HCT116 (cell line): ENCODE measurements at regions not wholly inside any gene's neighbourhood (a gene's known extent, or its start where the extent isn't known, plus 50 kb on each side); places are given as distances from the start of the nearest gene placed in this dataset.

Experiments used
- ATAC-seq: fragments of 200-7000 bp; cut with Tn5 transposase; 2 replicates; pipeline ENCODE4 v1.9.1; 2020; ENCODE audit warnings: mild to moderate bottlenecking, moderate library complexity
- BruUV-seq: library from RNA; stranded (reverse); fragments of 400-500 nt; replicated peaks from 2 replicates; lab custom pipeline; 2021; lab: Mats Ljungman, UMichigan
- CTCF ChIA-PET: fragments of 300-600 bp; sonication (Branson Sonifier 250); formaldehyde crosslinking; loops from one replicate; lab custom pipeline; 2021; ENCODE audit warnings: antibody characterized with exemption; lab: Charles Lee
- POLR2A ChIA-PET: fragments of 300-600, 350-600 bp; sonication (Branson Sonifier 250); formaldehyde crosslinking; loops from one replicate; lab custom pipeline; 2021; ENCODE audit warnings: antibody characterized with exemption; lab: Charles Lee
- RAD21 ChIA-PET, 2 experiments: fragments of 300-600 bp; sonication (Branson Sonifier 250); formaldehyde crosslinking; loops; one replicate each; lab custom pipeline; 2023; ENCODE audit warnings: low total read pairs in 2 of 2; ENCODE audit not compliant: uncharacterized antibody in 2 of 2, unreplicated experiment in 2 of 2, low non-redundant PET in 1 of 2; lab: Charles Lee
- DNase-seq: peaks from one replicate; pipeline ENCODE4 v3.0.0-alpha.2; 2010; ENCODE audit warnings: low read depth, low spot score
- H2AFZ ChIP-seq: fragments of 200-600 bp; shearing (Covaris generic), sonication (generic); 2 replicates; pipeline ENCODE4 v1.6.1; 2017; ENCODE audit warnings: low read depth, mixed run types, mixed read lengths, antibody characterized with exemption, low read length; ENCODE audit not compliant: poor library complexity, severe bottlenecking
- H3K27ac ChIP-seq: 2 replicates; pipeline ENCODE4 v1.5.1; 2012; ENCODE audit warnings: low read depth, low read length
- H3K27me3 ChIP-seq: fragments of 200-600 bp; sonication (generic); 2 replicates; pipeline ENCODE4 v1.6.1; 2016; ENCODE audit warnings: mixed run types, low read length, mixed read lengths; ENCODE audit not compliant: insufficient read depth
- H3K36me3 ChIP-seq, 2 experiments: fragments of 200-500 bp in 1 of 2; fragments of 200-600 bp in 1 of 2; sonication (Bioruptor generic) in 1 of 2; sonication (generic) in 1 of 2; 2 replicates each; pipeline versions ENCODE4 v1.5.1 to v1.6.1; 2014 to 2016; ENCODE audit warnings: low read length in 2 of 2, inconsistent platforms in 1 of 2, mixed read lengths in 1 of 2, mixed run types in 1 of 2; ENCODE audit not compliant: insufficient read depth in 2 of 2, control insufficient read depth in 1 of 2
- H3K4me1 ChIP-seq, 2 experiments: fragments of 200-600 bp in 1 of 2; sonication (generic) in 1 of 2; 2 replicates each; pipeline versions ENCODE4 v1.5.1 to v1.6.1; 2012 to 2017; ENCODE audit warnings: low read length in 2 of 2, inconsistent platforms in 1 of 2, mild to moderate bottlenecking in 1 of 2, mixed read lengths in 1 of 2, mixed run types in 1 of 2, moderate library complexity in 1 of 2; ENCODE audit not compliant: insufficient read depth in 2 of 2, control insufficient read depth in 1 of 2
- H3K4me2 ChIP-seq: fragments of 200-600 bp; sonication (generic); 2 replicates; pipeline ENCODE4 v1.6.1; 2017; ENCODE audit warnings: mixed run types, low read length, mixed read lengths
- H3K4me3 ChIP-seq, 2 experiments: fragments of 200-600 bp in 1 of 2; sonication (generic) in 1 of 2; replicated peaks in 1 of 2; 2 replicates each; pipeline ENCODE4 v1.5.1; 2011 to 2016; ENCODE audit warnings: low read length in 2 of 2, control low read depth in 1 of 2, low read depth in 1 of 2, mild to moderate bottlenecking in 1 of 2, mixed read lengths in 1 of 2, mixed run types in 1 of 2
- H3K79me2 ChIP-seq: fragments of 200-600 bp; sonication (generic); 2 replicates; pipeline ENCODE4 v1.6.1; 2017; ENCODE audit warnings: mild to moderate bottlenecking, mixed run types, low read length, moderate library complexity, mixed read lengths; ENCODE audit not compliant: insufficient read depth
- H3K9ac ChIP-seq: fragments of 200-600 bp; sonication (generic); 2 replicates; pipeline ENCODE4 v1.6.1; 2016; ENCODE audit warnings: low read length, mixed read lengths
- H3K9me2 ChIP-seq: fragments of 200-600 bp; sonication (generic), shearing (Covaris generic); 2 replicates; pipeline ENCODE4 v1.6.1; 2017; ENCODE audit warnings: mixed run types, mild to moderate bottlenecking, moderate library complexity; ENCODE audit not compliant: insufficient read depth
- H3K9me3 ChIP-seq, 2 experiments: fragments of 200-500 bp in 1 of 2; fragments of 200-600 bp in 1 of 2; sonication (Bioruptor generic) in 1 of 2; sonication (generic) in 1 of 2; 2 replicates each; pipeline ENCODE4 v1.6.1; 2014 to 2017; ENCODE audit warnings: low read length in 2 of 2, mixed read lengths in 2 of 2, inconsistent platforms in 1 of 2, low read depth in 1 of 2, mild to moderate bottlenecking in 1 of 2, mixed run types in 1 of 2, moderate library complexity in 1 of 2; ENCODE audit not compliant: control insufficient read depth in 1 of 2, insufficient read depth in 1 of 2
- H4K20me1 ChIP-seq: fragments of 200-600 bp; sonication (generic), shearing (Covaris generic); 2 replicates; pipeline ENCODE4 v1.6.1; 2017; ENCODE audit warnings: mixed run types, mild to moderate bottlenecking, moderate library complexity; ENCODE audit not compliant: insufficient read depth
- ATF3 ChIP-seq: IDR thresholded peaks from 2 replicates; pipeline ENCODE4 v1.6.1; 2012
- CBX3 ChIP-seq: IDR thresholded peaks from 2 replicates; pipeline ENCODE4 v1.6.1; 2012; ENCODE audit warnings: low read depth
- CEBPB ChIP-seq: IDR thresholded peaks from 2 replicates; pipeline ENCODE4 v1.6.1; 2012; ENCODE audit warnings: low read depth
- ELF1 ChIP-seq: IDR thresholded peaks from 2 replicates; pipeline ENCODE4 v1.6.1; 2012; ENCODE audit warnings: low read depth, borderline replicate concordance
- EZH2 ChIP-seq: fragments of 200-600 bp; sonication (generic); IDR thresholded peaks from 2 replicates; pipeline ENCODE4 v1.6.1; 2017; ENCODE audit warnings: antibody characterized with exemption, mixed run types
- FOSL1 ChIP-seq: IDR thresholded peaks from 2 replicates; pipeline ENCODE4 v1.6.1; 2012; ENCODE audit warnings: low read depth
- JUND ChIP-seq: IDR thresholded peaks from 2 replicates; pipeline ENCODE4 v1.6.1; 2012
- POLR2A ChIP-seq: IDR thresholded peaks from 2 replicates; pipeline ENCODE4 v1.7.0; 2011; ENCODE audit warnings: borderline replicate concordance; ENCODE audit not compliant: insufficient read depth, insufficient read length; ENCODE audit errors: extremely low read depth
- POLR2AphosphoS5 ChIP-seq: IDR thresholded peaks from 2 replicates; pipeline ENCODE4 v1.6.1; 2011; ENCODE audit warnings: mild to moderate bottlenecking, low read depth, low read length, moderate library complexity
- RAD21 ChIP-seq: IDR thresholded peaks from 2 replicates; pipeline ENCODE4 v1.6.1; 2012; ENCODE audit warnings: low read depth, mild to moderate bottlenecking
- SIN3A ChIP-seq: IDR thresholded peaks from 2 replicates; pipeline ENCODE4 v1.6.1; 2012; ENCODE audit warnings: low read depth
- SRF ChIP-seq: IDR thresholded peaks from 2 replicates; pipeline ENCODE4 v1.6.1; 2012; ENCODE audit warnings: low read depth
- YY1 ChIP-seq: IDR thresholded peaks from 2 replicates; pipeline ENCODE4 v1.6.1; 2011; ENCODE audit warnings: low read length, low read depth, moderate library complexity, mild to moderate bottlenecking; ENCODE audit not compliant: insufficient replicate concordance; ENCODE audit errors: extremely low read depth
- ZNF274 ChIP-seq: fragments of 200-500 bp; sonication (Bioruptor generic); IDR thresholded peaks from 2 replicates; pipeline ENCODE4 v1.6.1; 2014; ENCODE audit warnings: mild to moderate bottlenecking, low read depth, low read length, inconsistent platforms
- intact Hi-C: fragments of 100-400 bp; cut with micrococcal nuclease; formaldehyde crosslinking; loops from 2 replicates; pipeline ENCODE4 v1.10.0; 2022
- TF ChIP-seq, protein P1 (sequence below): IDR thresholded peaks from 2 replicates; pipeline ENCODE4 v1.6.1; 2012
- TF ChIP-seq, protein P2 (sequence below): IDR thresholded peaks from 2 replicates; pipeline ENCODE4 v1.6.1; 2011; ENCODE audit warnings: mild to moderate bottlenecking, low read length, moderate library complexity; ENCODE audit not compliant: insufficient replicate concordance; ENCODE audit errors: extremely low read depth

- H3K9me3 ChIP-seq, result peaks cover 10 to 14% of the 10 kb centered on the region in 2 experiments; a peak in 3 of 4 replicates
- no peak for TF ChIP-seq ATF3
- TF ChIP-seq RAD21, result no peak
- no peak for TF ChIP-seq ELF1
- no peak for TF ChIP-seq CEBPB
- TF ChIP-seq CBX3, result no peak
- TF ChIP-seq, protein P1, sequence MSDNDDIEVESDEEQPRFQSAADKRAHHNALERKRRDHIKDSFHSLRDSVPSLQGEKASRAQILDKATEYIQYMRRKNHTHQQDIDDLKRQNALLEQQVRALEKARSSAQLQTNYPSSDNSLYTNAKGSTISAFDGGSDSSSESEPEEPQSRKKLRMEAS, result no peak
- H3K79me2 ChIP-seq, result no peaks in the 10 kb centered on the region
- H4K20me1 ChIP-seq, result no peaks in the 10 kb centered on the region
- no peaks in the 10 kb centered on the region for H3K9me2 ChIP-seq
- ChIA-PET CTCF (no interaction called here), RAD21 (no interaction called here), POLR2A (interaction anchor here (0.9 kb wide), 1 partner anchor 17 kb away, joined by 3 read pairs; no protein-coding TSS in a partner anchor)
- BruUV-seq, result no TSS peak
- ATAC-seq (no peak), DNase-seq (no peak)
- H3K4me3 ChIP-seq, result no peak overlapping the region
- no peak overlapping the region for H3K4me2 ChIP-seq
- no peaks in the 10 kb centered on the region; a peak in 1 of 4 replicates for H3K4me1 ChIP-seq
- H3K9ac ChIP-seq, result no peak overlapping the region
- H3K27ac ChIP-seq, result no peak overlapping the region
- intact Hi-C loops, result no loop called here
- no peak overlapping the region for H2AFZ ChIP-seq
- no peaks in the 10 kb centered on the region for H3K36me3 ChIP-seq
- H3K27me3 ChIP-seq, result no peaks in the 10 kb centered on the region
Measured at GRCh38 chr17:69874175-69874670, 200.8 kb upstream of the KCNJ16 start.

DNA sequence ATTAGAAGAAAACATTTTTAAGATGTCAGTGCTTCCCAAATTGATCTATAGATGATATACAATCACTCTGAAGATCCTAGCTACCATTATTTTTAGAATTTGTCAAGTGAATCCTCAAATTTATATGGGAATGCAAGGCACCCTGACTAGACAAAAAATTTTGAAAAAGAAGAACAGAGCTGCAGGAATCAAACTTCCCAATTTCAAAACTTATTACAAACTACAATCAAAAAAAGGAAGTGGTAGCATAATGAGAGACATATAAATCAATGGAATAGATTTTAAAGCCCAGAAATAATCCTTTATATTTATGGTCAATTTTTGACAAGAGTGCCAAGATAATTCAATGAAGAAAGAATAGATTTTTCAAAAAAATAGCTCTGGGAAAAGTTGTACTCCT lies 198.3 kb upstream of the KCNJ16 start:
- no peaks in the 10 kb centered on the region for H4K20me1 ChIP-seq
- intact Hi-C loops, result no loop called here
- H3K79me2 ChIP-seq, result no peaks in the 10 kb centered on the region
- no peak overlapping the region for H3K27ac ChIP-seq
- H3K4me1 ChIP-seq, result no peaks in the 10 kb centered on the region
- DNase-seq, result no peak
- no peaks in the 10 kb centered on the region for H3K27me3 ChIP-seq
- ChIA-PET CTCF (no interaction called here), POLR2A (no interaction called here), RAD21 (no interaction called here)
- H3K9me3 ChIP-seq, result peaks cover 5 to 20% of the 10 kb centered on the region in 2 experiments; a peak in 2 of 4 replicates
- H3K4me2 ChIP-seq, result no peak overlapping the region
- H3K9ac ChIP-seq, result no peak overlapping the region
- no peak for TF ChIP-seq YY1
- TF ChIP-seq SIN3A, result no peak
- TF ChIP-seq CBX3, result no peak
- no peak for TF ChIP-seq ZNF274
- TF ChIP-seq JUND, result no peak
- TF ChIP-seq ELF1, result no peak
- TF ChIP-seq EZH2, result no peak
- TF ChIP-seq, protein P1, result no peak
- TF ChIP-seq RAD21, result no peak
- TF ChIP-seq SRF, result no peak
- no peak for TF ChIP-seq FOSL1
- TF ChIP-seq, protein P2, sequence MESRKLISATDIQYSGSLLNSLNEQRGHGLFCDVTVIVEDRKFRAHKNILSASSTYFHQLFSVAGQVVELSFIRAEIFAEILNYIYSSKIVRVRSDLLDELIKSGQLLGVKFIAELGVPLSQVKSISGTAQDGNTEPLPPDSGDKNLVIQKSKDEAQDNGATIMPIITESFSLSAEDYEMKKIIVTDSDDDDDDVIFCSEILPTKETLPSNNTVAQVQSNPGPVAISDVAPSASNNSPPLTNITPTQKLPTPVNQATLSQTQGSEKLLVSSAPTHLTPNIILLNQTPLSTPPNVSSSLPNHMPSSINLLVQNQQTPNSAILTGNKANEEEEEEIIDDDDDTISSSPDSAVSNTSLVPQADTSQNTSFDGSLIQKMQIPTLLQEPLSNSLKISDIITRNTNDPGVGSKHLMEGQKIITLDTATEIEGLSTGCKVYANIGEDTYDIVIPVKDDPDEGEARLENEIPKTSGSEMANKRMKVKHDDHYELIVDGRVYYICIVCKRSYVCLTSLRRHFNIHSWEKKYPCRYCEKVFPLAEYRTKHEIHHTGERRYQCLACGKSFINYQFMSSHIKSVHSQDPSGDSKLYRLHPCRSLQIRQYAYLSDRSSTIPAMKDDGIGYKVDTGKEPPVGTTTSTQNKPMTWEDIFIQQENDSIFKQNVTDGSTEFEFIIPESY, result no peak
- no peak for TF ChIP-seq CEBPB
- no peak for TF ChIP-seq ATF3
- no peak for TF ChIP-seq POLR2AphosphoS5
- no peak for TF ChIP-seq POLR2A
- BruUV-seq, result no TSS peak
- no peak overlapping the region for H2AFZ ChIP-seq
- no peak for ATAC-seq
- H3K9me2 ChIP-seq, result no peaks in the 10 kb centered on the region
- no peaks in the 10 kb centered on the region for H3K36me3 ChIP-seq
- H3K4me3 ChIP-seq, result no peak overlapping the region
